Stimulated activated CD4-positive, alpha-beta T cell treated with anti-CD3 and anti-CD28 coated beads, Interleukin-12 subunit alpha, Interleukin-12 subunit beta, amount 100 ng/mL, for 48 hours (primary cell): ENCODE measurements at regions not wholly inside any gene's neighbourhood (a gene's known extent, or its start where the extent isn't known, plus 50 kb on each side); places are given as distances from the start of the nearest gene placed in this dataset.
"Not testable (repeated sequence)": the region's sequence is repeated elsewhere in the genome, so short reads cannot be mapped to it uniquely, and the experiment has no call there.

ENCODE experiments used
- DNase-seq, 3 donors: peaks; one replicate each; pipeline ENCODE4 v3.0.0-alpha.2; 2020; ENCODE audit warnings: low read depth in 2 of 3, low spot score in 1 of 3

DNA sequence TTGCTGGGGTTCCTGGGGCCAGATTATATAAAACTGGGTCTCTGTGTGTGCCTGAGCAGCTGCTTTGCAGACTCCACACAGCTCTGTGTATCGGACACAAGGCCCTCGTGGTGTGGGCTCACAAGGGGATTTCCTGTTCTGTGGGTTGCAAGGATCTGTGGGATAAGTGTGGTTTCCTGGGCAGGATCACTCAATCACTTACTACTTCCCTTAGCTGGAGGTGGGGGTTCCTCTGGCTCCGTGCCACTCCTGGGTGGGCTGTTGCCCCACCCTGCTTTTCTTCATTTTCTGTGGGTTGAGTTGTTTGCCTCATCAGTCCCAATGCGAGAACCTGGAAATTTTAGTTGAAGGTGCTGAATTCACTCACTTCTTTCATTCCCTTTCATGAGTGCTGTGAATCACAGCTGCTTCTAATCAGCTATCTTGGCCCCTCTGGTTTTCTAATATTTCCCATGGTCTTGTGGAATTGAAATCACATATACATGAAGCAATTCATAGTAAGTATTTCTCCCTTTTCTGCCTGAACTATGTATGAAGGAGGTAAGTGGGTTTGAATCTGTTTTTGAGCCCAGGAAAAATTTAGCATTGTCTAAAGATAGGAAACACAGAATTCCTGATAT is 196.3 kb downstream of the DCDC2C start:
- no peak for DNase-seq

DNA sequence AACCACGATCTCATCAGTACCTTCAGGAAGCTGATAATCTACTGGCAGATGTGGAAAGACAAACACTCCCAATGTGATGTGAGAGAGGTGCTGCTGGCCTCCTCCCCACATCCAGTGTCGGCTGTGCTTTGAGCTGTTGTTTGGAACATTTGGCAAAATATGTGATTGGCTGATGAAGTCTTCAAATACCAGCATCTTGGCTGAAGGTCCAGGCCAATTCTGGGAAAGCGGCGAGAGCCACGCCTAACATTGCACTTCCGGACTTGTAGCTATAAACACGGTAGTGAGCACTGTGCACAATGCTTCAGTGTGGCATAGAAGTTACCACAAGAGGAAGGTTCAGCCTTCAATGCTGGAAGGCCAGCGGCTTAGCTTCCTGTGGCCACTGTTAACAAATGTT is 198.8 kb downstream of the DCDC2C start:
- DNase-seq: no peak

DNA sequence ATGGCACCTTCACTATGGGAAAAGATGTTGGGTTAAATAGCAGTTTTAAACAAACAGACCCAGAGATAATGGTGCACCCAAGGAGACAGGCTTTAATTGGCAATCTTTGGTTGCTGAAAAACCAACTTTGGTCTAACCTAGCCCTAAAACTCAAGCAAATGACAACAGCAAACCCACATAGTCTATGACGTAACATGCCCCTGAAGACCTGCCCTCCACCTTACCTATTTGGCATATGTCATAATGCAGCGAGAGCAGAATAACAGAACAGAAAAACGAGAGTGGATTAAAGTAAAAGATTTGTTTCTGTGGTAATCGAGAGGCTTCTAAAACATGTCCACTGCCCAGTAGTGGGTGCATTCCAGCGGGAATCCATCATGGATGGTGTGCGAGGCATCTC is 200.7 kb downstream of the DCDC2C start:
- DNase-seq: no peak

DNA sequence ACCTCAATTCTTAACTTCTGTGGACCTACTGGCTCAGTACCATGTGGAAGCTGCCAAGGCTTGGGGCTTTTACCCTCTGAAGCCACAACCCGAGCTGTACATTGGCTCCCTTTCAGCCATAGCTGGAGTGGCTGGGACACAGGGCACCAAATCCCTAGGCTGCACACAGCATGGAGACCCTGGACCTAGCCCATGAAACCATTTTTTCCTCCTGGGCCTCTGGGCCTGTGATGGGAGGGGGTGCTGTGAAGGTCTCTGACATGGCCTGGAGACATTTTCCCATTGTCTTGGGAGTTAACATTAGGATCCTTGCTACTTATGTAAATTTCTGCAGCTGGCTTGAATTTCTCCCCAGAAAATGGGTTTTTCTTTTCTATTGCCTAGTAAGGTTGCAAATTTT is 205.1 kb downstream of the DCDC2C start:
- DNase-seq: not testable (repeated sequence)

DNA sequence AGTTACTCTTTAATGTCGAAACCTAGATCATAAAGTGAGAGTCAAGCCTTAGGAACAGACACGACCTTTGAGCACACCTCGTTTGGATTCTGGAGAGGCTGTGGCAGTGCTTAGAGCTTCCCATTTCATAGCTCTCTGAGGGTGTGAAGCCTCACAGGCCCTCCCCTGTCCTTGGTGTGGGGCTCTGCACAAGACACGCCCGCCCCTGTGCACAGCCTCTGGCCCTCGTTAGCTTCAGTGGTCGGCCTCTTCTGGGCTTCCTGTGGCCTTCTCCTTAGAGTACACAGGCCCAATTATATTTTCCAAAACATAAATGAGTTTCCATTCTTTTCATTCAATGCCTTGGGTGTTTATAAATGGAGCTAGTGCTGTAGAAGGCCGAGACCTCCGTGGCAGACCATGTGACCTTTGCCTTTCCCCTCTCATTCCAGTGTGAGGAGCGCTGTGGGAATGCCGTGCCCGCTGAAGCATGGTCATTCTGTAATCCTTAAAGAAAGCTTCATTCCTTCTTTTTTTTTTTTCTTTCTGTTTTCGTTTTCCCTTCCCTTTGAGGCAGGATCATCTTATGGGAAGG is 208.6 kb downstream of the DCDC2C start:
- no peak for DNase-seq

DNA sequence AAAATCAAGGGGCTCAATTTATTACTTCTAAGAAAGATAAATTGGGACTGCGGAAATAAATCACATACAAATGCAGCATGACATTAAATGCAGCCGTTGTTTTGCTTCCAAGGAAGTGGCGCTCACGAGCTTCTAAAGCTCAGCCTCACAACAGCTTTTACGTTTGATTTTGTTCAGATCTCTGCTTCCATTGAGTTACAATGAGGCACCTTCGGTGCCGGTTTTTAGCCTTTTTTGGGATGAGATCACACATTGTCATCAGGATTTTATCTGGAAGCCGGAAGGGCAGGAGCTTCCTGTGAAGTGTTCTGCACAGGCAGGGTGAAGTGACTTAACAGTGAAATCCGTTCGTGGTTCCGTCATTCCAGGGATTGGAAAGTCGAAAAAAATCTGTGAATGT is 209.8 kb downstream of the DCDC2C start:
- no peak for DNase-seq

DNA sequence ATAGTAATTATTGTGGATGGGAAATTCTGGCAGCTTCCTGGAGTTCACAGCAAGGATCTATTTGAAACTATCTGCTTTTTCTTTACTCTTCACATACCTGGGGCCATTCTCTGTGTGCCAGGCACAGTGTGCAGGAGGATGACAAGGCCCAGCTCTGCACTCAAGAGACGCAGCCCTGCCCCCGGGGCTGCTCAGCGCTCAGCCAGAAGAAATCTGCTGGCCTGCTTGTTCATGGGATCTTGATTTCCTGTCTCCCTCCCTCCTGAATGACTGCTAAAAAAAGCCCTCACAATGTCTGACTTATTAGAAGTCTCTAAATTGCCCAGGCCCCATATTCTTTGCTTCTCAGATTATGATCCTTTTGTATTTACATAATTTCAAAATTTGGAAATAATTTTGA is 210.9 kb downstream of the DCDC2C start:
- no peak for DNase-seq

DNA sequence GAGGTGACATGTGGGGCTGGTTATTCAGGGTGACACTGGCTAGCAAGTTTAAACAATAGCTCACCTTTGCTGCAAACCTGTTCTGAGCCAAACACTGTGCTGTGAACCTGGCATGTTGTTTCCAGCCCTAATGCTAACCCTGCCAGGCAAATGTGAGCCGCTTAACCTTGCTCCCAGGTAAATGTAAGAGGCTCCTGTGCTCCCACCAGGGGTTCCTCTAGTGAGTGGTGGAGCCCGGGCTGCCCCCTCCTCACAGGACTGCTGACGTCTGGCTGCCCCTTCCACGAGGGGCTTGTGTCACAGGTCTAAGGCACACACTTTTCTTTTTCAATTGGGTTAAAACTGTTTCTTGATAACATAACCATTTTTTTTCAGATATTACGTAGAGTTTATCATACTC is 223.7 kb downstream of the DCDC2C start:
- no peak for DNase-seq

DNA sequence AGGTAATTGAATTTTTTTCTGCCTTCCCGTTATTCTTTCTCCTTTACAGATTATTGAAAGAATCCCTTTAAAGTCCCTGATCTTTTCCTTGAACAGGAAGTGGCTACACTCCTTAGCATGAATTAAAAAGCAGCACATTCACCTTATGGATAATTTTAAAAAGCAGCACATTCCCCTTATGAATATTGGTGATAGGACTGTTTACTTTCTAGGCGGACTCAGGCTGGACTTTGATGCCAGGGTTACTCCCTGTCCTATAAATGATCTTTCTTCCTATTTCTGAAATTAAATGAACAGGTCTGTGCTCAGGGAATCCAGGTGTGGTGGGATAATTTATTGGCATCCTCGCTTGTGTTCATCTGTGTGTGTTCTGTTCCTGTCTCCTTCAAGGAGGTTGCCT is 226.0 kb downstream of the DCDC2C start:
- DNase-seq: no peak

DNA sequence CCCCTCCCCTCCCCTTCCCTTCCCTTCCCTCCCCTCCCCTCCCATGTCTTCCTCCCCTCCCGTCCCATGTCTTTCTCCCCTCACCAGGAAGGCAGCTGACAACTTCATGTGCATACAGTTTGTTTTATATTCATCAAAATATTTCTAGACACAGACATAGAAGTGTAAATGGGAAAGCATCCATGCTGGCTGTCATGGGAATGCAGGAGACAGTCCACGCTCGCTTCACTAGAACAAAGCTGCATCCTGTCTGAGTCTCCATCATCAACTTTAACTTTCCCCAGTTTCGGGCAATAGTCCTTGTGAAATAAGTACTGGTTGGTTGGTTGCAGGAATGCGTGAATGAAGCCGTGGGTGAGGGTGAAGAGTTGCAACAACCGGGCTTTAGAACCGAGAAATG is 226.9 kb downstream of the DCDC2C start:
- no peak for DNase-seq

DNA sequence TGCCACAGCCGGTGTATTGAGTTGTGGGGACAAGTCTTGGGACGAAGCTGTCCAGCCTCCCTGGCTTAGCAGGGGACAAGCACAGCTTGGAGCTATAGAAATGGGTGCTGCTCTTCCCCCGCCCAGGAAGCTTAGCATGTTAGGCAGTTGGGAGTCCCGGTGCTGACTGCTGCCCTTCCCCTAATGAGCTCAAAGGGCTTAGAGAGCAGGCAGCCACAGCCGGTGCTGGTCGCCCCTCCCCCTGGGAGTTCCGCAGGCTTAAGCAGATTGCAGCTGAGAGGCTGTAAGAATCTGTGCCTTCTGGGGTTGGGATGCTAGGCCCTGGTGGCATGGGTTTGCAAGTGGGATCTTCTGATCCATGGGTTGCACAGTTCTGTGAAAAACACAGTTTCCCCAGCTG is 237.3 kb downstream of the DCDC2C start:
- no peak for DNase-seq

DNA sequence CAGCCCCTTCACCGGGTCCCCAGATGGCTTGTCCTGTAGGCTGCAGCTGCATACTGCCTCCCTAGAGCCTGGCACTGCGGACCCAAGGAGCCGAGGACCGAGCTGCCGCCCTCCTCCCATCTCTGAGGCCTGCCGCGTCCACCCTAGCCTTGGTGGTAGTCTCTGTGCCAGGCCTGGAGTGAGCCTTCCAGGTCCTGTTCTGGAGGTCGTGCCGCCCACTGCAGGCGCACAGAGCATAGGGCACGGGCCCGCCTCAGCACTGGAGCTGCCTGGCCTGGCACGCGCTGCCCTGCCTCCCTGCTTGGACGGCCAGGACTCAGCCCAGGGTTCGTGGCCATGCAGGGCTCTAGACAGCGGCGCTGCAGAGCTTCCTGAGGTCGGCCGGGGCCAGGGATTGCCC is 239.5 kb downstream of the DCDC2C start:
- no peak for DNase-seq

DNA sequence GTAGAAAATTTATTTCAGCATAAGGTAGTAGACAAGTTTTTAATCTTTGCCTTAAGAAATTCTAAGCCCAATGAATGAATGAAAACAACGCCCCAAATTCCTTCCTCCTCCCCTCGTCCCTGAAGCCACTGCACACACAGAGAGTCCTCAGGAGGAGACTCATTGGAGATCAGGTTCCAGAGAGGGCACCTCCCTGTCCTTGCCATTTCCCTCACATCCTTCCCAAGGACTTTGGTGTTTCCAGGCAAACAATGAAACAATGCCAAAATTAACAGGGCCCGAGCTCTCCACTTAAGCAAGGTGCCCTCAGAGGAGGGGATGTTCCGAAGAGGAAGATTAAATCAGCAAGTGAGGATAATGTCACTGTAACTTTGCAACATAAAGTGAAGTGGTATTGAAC is 240.7 kb downstream of the DCDC2C start:
- DNase-seq: no peak

DNA sequence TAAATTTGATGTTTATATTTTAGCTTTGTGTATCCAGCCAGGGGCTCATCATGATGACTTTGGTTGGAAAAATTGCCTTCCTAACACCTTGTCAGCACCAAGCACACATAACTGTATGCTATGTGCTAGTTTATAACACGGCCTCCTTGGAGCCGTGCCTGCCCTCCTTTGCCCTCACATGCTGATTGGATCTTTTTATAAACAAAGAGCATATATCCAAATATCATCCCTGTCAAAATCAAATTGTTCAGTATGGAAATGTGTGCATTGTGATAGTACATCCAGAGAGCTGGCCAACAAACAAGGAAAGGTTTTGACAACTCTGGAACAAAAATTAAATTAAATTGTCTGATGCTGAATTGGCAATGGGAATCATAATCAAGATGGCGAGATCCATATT is 241.5 kb downstream of the DCDC2C start:
- no peak for DNase-seq

DNA sequence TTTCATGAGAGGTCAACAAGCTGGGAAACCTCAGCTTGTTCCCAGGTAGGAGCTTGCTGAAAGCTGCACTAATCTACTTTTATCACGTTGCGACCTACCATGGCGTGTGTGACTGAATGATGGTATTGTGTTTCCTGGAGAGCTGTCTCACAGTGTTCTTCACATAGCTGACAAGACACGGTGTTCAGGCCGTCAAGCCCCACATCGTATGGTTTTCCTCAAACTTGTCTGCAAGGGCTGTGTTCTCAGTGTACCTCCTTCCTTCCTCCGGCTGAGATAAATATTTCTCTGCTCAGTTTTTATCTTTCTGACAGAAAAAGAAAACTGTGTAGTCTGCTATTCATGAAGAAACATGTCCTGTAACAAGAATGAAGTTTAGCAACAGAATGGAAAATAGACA is 244.8 kb downstream of the DCDC2C start:
- no peak for DNase-seq

DNA sequence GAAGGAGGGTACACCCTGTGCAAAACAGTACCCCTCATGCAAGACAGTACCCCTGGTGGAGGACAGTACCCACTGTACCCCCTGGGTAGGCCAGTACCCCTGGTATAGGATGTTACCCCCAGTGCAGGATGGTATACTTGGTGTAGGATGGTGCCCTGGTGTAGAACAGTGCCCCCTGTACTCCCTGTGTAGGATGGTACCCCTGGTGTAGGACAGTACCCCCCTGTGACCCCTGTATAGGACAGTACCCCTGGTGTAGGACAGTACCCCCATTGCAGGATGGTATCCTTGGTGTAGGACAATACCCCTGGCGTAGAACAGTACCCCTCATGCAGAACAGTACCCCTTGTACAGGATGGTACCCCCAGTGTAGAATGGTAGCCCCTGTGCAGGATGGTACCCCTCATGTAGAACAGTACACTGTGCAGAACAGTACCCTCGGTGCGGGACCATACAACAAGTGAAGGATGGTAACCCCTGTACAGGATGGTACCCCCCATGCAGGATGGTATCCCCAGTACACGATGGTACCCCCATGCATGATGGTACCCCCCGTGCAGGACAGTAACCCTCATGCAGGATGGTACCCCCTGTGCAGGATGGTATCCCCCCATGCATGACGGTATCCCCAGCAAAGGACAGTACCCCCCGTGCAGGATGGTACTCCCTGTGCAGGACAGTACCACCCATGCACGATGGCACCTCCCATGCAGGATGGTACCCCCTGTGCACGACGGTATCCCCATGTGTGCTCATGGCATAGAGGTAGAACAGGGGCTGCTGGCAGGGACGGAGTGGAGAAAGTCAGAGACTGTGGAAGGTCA is 248.0 kb downstream of the DCDC2C start:
- no peak for DNase-seq

DNA sequence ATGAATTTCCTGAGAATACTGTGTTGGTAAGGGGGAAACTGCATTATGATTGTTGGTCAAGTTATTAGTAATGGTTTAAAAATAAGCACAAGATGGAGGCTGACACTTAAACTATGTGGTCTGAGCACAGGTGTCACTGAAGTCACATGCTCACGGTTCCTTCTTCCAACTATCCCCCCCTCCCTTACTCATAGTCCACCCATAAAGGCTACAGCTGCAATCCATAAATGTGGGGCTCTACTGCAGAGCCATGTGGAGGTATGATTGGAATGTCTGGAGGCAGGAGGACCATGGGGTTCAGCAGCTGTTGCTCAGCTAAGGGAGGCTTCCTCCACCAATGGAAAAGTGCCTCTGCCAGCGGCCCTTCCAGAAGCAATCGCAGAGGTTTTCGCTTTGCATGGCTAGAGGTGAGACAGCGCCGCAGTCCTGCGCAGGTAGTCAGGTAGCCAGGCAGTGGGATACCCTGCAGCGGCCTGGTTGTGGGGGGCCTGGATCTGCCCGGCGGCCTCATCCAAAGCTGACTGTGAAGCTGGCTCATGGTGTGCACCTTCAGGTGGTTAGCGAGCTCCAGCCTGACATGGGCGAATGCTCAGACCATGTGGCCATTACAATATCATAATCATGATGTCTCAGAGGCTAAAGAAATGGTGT is 249.6 kb downstream of the DCDC2C start:
- DNase-seq: no peak

DNA sequence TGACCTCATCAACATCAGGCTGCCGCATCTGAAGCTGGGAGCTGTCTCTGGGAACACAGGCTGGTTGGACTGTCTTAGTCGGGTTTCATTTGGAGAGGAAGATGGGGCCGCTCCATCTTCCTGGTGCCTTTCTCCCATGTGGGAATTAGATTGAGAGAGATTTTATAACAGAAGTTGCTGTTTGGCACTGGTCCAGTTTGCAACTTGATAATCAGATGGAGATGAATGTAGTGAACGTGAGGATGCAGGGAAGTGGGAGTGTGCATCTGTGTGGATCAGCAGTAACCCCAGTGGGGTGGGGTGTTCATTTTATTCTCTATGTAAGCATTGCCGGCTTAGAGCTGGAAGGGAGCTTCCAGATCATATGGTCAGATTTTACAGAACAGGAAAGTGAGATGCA is 250.9 kb downstream of the DCDC2C start:
- DNase-seq: no peak

DNA sequence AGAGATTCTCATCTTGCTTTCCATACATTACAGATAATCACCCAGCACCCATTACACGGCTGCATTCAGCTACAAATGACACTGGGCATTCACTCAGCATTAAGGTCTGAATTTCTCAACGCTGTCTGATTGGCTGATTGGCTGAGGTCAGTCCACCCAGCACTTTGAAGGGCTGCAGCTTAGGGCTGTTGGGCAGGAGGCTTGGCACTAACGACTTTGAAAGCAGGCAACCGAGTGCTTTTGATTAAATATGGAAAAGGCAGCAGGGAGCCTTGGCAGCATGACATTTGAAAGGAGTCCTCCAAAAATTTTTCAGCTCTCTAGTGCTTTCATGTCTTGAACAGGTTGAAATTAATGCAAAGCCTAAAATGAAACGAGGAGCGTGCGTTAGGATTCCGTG is 253.0 kb downstream of the DCDC2C start:
- DNase-seq: no peak

DNA sequence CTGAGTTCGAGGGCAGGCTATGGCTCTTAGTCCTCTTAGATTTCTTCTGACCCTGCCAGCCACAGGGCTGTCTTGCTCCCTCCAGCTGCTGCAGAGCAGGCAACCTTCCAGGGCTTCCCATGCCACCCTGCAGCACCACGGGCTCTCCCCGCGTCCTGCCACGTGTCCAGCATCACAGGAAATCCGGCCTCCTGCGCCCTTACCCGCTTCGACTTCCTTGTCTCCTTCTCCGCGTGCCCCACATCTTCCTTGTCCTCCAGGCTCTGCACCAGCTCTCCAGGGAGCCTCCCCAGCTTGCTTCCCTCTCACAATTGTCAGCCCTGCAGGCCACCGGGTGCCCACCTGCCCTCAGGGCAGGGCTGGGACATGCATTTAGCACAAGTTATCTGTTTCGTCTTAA is 253.5 kb downstream of the DCDC2C start:
- no peak for DNase-seq

DNA sequence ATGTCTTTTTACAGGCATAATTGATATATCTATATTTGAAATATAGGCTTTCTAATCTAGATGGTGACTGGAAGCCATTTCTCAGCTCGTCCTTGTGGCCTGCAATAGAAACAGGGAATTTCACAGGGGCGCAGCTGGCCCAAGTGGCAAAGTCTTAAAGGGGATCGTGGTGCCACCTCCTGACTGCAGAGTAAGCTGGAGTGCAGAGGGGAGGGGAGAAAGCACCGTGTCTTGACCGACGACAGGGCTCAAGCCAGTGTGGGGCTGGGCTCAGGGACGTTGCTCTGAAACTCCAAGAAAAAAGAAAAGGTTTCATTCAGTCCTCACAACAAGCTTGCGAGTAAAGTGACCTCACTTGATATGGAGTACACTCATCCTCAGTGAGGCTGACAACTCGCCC is 255.1 kb downstream of the DCDC2C start:
- DNase-seq: no peak

DNA sequence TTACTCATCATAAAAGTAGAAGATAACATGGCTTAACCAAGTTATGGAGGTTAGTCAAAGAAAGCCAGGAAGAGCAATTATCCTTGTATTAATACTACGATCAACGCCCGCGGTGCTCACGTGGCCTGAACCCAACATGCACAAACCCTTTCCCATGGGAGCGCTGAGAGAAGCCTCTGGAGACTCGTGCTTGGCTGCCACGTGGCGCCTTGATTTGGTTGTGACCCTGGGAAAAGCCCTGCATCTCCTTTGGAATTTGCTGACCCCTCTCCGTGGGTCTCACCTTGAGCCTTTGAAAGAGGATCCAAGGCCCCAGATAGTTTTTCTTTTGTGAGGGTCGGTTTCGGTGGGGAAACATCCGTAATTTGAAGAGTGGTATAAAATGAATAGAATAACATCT is 255.6 kb downstream of the DCDC2C start:
- DNase-seq: no peak
